Right lobe of liver (tissue), 6 donors: ENCODE measurements at regions not wholly inside any gene's neighbourhood (a gene's known extent, or its start where the extent isn't known, plus 50 kb on each side); places are given as distances from the start of the nearest gene placed in this dataset.

ENCODE experiments used
- ATAC-seq, 4 donors: fragments of 200-7000 bp; cut with Tn5 transposase; one replicate each; pipeline ENCODE4 v1.9.1; 2020; ENCODE audit warnings: mild to moderate bottlenecking in 4 of 4, moderate library complexity in 4 of 4
- DNase-seq, 3 donors: peaks; one replicate each; pipeline ENCODE4 v3.0.0-alpha.2; 2020
- H3K27ac ChIP-seq, 3 donors: fragments of 200-600 bp; one replicate each; pipeline ENCODE4 v1.8.0; 2022
- H3K27me3 ChIP-seq, 2 donors: fragments of 200-600 bp; one replicate each; pipeline ENCODE4 v1.8.0; 2022
- H3K36me3 ChIP-seq, 4 donors: fragments of 200-600 bp; sonication (generic) in 1 of 4; one replicate each; pipeline versions ENCODE4 v1.5.1 to v1.8.0; 2017 to 2022; ENCODE audit warnings: control low read depth in 1 of 4
- H3K4me1 ChIP-seq, 4 donors: fragments of 200-600 bp; sonication (generic) in 1 of 4; one replicate each; pipeline versions ENCODE4 v1.5.1 to v1.8.0; 2017 to 2022; ENCODE audit warnings: control low read depth in 1 of 4
- H3K4me3 ChIP-seq, 3 donors: fragments of 200-600 bp; one replicate each; pipeline ENCODE4 v1.8.0; 2022
- H3K9me3 ChIP-seq, 4 donors: fragments of 200-600 bp; sonication (generic) in 1 of 4; one replicate each; pipeline versions ENCODE4 v1.5.1 to v1.8.0; 2017 to 2022; ENCODE audit warnings: control low read depth in 1 of 4
- POLR2A ChIP-seq: fragments of 450-650 bp; IDR thresholded peaks from one replicate; pipeline ENCODE4 v1.6.1; 2017; ENCODE audit warnings: antibody characterized with exemption, mild to moderate bottlenecking
- WGBS: methylation state at CpG from one replicate; pipeline ENCODE4 v1.1.6; 2018; ENCODE audit warnings: low coverage, low lambda C conversion rate; ENCODE audit not compliant: insufficient coverage; ENCODE audit errors: missing lambda C conversion rate; 5-methylcytosine and 5-hydroxymethylcytosine counted together
- intact Hi-C, 2 donors: fragments of 100-400 bp; cut with DNase I; formaldehyde crosslinking; loops; one replicate each; pipeline versions ENCODE4 v1.11.2 to v1.14.1; 2022
- TF ChIP-seq, protein P1 (sequence below), 4 donors: fragments of 200-600 bp in 3 of 4; fragments of 450-650 bp in 1 of 4; IDR thresholded peaks; one replicate each; pipeline versions ENCODE4 v1.5.1 to v1.8.0; 2016 to 2022; ENCODE audit warnings: antibody characterized with exemption in 4 of 4, mild to moderate bottlenecking in 2 of 4
- donor health status: DM: no; HTN: yes; CAD: no.
- donor health status: DM: no; HTN: no; CAD: no.
- donor health status: DM: no; HTN: no; CAD: no.
- donor health status: DM: no; HTN: yes; CAD: no.
- donor health status: DM: no; HTN: yes; CAD: no.

GRCh38 chr3:107184375-107184774 is 192.9 kb upstream of the CCDC54 start:
- intact Hi-C loops, result no loop called here
- no peaks in the 10 kb centered on the region for H3K9me3 ChIP-seq
- H3K36me3 ChIP-seq, result no peaks in the 10 kb centered on the region
- WGBS, result 100% methylated on average over 1 of the region's 2 CpGs
- ATAC-seq (no peak), DNase-seq (no peak)
- H3K4me1 ChIP-seq, result no peaks in the 10 kb centered on the region
- H3K4me3 ChIP-seq, result no peak overlapping the region
- H3K27ac ChIP-seq, result no peak overlapping the region
- TF ChIP-seq POLR2A, result no peak
- TF ChIP-seq, protein P1, sequence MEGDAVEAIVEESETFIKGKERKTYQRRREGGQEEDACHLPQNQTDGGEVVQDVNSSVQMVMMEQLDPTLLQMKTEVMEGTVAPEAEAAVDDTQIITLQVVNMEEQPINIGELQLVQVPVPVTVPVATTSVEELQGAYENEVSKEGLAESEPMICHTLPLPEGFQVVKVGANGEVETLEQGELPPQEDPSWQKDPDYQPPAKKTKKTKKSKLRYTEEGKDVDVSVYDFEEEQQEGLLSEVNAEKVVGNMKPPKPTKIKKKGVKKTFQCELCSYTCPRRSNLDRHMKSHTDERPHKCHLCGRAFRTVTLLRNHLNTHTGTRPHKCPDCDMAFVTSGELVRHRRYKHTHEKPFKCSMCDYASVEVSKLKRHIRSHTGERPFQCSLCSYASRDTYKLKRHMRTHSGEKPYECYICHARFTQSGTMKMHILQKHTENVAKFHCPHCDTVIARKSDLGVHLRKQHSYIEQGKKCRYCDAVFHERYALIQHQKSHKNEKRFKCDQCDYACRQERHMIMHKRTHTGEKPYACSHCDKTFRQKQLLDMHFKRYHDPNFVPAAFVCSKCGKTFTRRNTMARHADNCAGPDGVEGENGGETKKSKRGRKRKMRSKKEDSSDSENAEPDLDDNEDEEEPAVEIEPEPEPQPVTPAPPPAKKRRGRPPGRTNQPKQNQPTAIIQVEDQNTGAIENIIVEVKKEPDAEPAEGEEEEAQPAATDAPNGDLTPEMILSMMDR (IDR thresholded peaks at IDR 0.05), result no peak
- no peaks in the 10 kb centered on the region for H3K27me3 ChIP-seq

- no peak for ATAC-seq
- TF ChIP-seq, protein P1 (IDR thresholded peaks at IDR 0.05), result no peak
- TF ChIP-seq POLR2A, result no peak
- Histone ChIP-seq H3K4me3 (no peak overlapping the region), H3K27me3 (no peaks in the 10 kb centered on the region), H3K27ac (no peak overlapping the region), H3K4me1 (no peaks in the 10 kb centered on the region), H3K36me3 (no peaks in the 10 kb centered on the region), H3K9me3 (no peaks in the 10 kb centered on the region)
- DNase-seq, result no peak
- intact Hi-C loops, result no loop called here
- WGBS, result 66% methylated on average over 2 of the region's 2 CpGs
Measured at GRCh38 chr3:107188262-107188661, 189.0 kb upstream of the CCDC54 start.

DNA sequence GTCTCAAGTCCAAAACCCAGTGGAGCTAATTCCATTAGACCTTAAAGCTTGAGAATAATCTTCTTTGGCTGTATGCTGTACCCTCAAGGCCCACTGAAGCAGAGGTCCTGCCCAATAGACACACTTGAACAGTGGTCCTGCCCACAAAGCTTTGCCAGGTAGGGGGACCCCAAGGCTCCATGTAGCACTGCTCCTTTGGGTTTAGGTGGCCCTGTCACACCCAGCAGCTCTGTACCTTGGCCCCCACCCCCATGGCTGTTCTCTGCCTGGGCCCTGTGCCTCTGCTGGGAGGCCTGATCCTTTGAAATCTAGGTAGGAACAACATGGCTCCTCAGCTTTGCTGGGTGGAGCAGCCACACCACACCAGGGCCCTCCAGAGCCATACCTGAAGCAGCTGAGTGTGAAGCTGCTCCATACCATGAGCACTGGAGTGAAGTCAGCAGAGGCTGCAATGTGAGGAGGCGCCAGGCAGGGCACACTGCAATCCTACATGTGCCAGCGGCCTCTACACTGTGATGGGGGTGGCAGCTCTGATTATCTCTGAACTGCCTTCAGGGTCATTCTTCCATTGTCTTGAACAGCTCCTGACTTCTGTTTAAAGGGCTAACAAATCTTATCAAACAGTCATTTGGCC is 188.0 kb upstream of the CCDC54 start:
- Histone ChIP-seq H3K4me1 (no peaks in the 10 kb centered on the region), H3K4me3 (no peak overlapping the region), H3K27ac (no peak overlapping the region), H3K9me3 (no peaks in the 10 kb centered on the region), H3K36me3 (no peaks in the 10 kb centered on the region), H3K27me3 (no peaks in the 10 kb centered on the region)
- DNase-seq (no peak), ATAC-seq (peak in 1 of 4 donors; percentile 19)
- intact Hi-C loops, result no loop called here
- no peak for TF ChIP-seq POLR2A
- TF ChIP-seq, protein P1 (IDR thresholded peaks at IDR 0.05), result no peak
- WGBS, result no CpG with 5 or more reads among the region's 2 CpGs

DNA sequence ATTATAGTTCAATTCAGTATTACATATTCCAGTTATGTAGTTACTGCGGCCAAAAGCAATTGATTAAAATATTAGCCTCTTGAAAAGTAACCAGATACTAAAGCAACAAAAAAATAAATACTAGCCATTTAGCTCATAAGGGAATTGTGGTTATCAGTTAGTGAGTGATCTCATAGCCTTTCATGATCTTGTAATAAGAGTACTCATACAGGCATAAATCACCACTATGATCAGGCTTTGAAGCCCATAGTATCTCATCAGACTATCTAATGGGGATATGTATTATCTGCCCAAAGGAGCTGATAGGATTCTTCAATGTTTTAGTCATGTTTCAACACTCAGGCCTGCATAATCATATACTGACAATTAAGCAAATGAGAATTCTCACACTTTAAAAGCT is 184.1 kb upstream of the CCDC54 start:
- ATAC-seq, result no peak
- TF ChIP-seq, protein P1 (IDR thresholded peaks at IDR 0.05), result no peak
- no peak for TF ChIP-seq POLR2A

More for the DNA sequence above, 184.1 kb upstream of the CCDC54 start:
- H3K4me1 ChIP-seq, result no peaks in the 10 kb centered on the region
- H3K27me3 ChIP-seq, result no peaks in the 10 kb centered on the region
- 67% methylated on average over 1 of the region's 1 CpG for WGBS
- H3K27ac ChIP-seq, result no peak overlapping the region
- no peaks in the 10 kb centered on the region for H3K9me3 ChIP-seq
- intact Hi-C loops, result no loop called here
- DNase-seq, result no peak
- H3K36me3 ChIP-seq, result no peaks in the 10 kb centered on the region
- no peak overlapping the region for H3K4me3 ChIP-seq
